Keratinocyte (primary cell): ENCODE measurements at regions not wholly inside any gene's neighbourhood (a gene's known extent, or its start where the extent isn't known, plus 50 kb on each side); places are given as distances from the start of the nearest gene placed in this dataset.

Experiments used
- DNase-seq: peaks from one replicate; pipeline ENCODE4 v3.0.0-alpha.2; 2011; ENCODE audit warnings: low read depth, missing footprints, low spot score
- FAIRE-seq: peaks from 2 replicates; lab custom pipeline; 2011; peaks lifted over from hg19 to GRCh38; lab: Jason Lieb, UNC
- H2AFZ ChIP-seq: 2 replicates; pipeline ENCODE4 v1.6.0; 2012; ENCODE audit warnings: low read length, control low read depth, inconsistent platforms; ENCODE audit not compliant: control insufficient read depth
- H3K27ac ChIP-seq: 2 replicates; pipeline ENCODE4 v1.5.1; 2011; ENCODE audit warnings: low read length; ENCODE audit not compliant: control insufficient read depth, insufficient read depth
- H3K27me3 ChIP-seq: 3 replicates; pipeline ENCODE4 v1.6.0; 2011; ENCODE audit warnings: low read length; ENCODE audit not compliant: control insufficient read depth, insufficient read depth; ENCODE audit errors: extremely low read depth
- H3K36me3 ChIP-seq, 2 experiments: 2 replicates in 1 of 2; 3 replicates in 1 of 2; pipeline ENCODE4 v1.5.1; 2011; ENCODE audit warnings: low read length in 2 of 2, mild to moderate bottlenecking in 1 of 2; ENCODE audit not compliant: control insufficient read depth in 2 of 2, insufficient read depth in 2 of 2; ENCODE audit errors: extremely low read depth in 1 of 2
- H3K4me1 ChIP-seq: 3 replicates; pipeline ENCODE4 v1.5.1; 2011; ENCODE audit warnings: low read length; ENCODE audit not compliant: control insufficient read depth, insufficient read depth; ENCODE audit errors: extremely low read depth
- H3K4me2 ChIP-seq: 3 replicates; pipeline ENCODE4 v1.6.0; 2011; ENCODE audit warnings: low read depth, low read length; ENCODE audit not compliant: control insufficient read depth, insufficient read depth; ENCODE audit errors: extremely low read depth
- H3K4me3 ChIP-seq, 3 experiments: fragments of 200-600 bp in 1 of 3; sonication (generic) in 1 of 3; 2 replicates in 2 of 3; 3 replicates in 1 of 3; pipeline ENCODE4 v1.5.1; 2011 to 2016; ENCODE audit warnings: low read length in 3 of 3, mild to moderate bottlenecking in 3 of 3, control low read depth in 2 of 3, inconsistent platforms in 1 of 3, low read depth in 1 of 3, mixed read lengths in 1 of 3, mixed run types in 1 of 3, moderate library complexity in 1 of 3; ENCODE audit not compliant: control insufficient read depth in 2 of 3, insufficient read depth in 2 of 3; ENCODE audit errors: extremely low read depth in 1 of 3
- H3K79me2 ChIP-seq: 2 replicates; pipeline ENCODE4 v1.6.0; 2012; ENCODE audit warnings: low read length; ENCODE audit not compliant: control insufficient read depth, insufficient read depth
- H3K9ac ChIP-seq: 3 replicates; pipeline ENCODE4 v1.6.0; 2011; ENCODE audit warnings: low read length; ENCODE audit not compliant: control insufficient read depth, insufficient read depth; ENCODE audit errors: extremely low read depth
- H3K9me1 ChIP-seq: 3 replicates; pipeline ENCODE4 v1.6.0; 2011; ENCODE audit warnings: low read length; ENCODE audit not compliant: control insufficient read depth, insufficient read depth; ENCODE audit errors: extremely low read depth
- H3K9me3 ChIP-seq: 2 replicates; pipeline ENCODE4 v1.5.1; 2012; ENCODE audit warnings: low read depth, low read length; ENCODE audit not compliant: control insufficient read depth
- H4K20me1 ChIP-seq: 3 replicates; pipeline ENCODE4 v1.6.0; 2011; ENCODE audit warnings: low read length; ENCODE audit not compliant: control insufficient read depth, insufficient read depth; ENCODE audit errors: extremely low read depth
- EZH2 ChIP-seq: IDR thresholded peaks from one replicate; pipeline ENCODE4 v1.6.1; 2012; ENCODE audit warnings: inconsistent platforms, mild to moderate bottlenecking, low read length, moderate library complexity
- dilution Hi-C: fragments of 300-500 bp; cut with MboI; formaldehyde crosslinking; loops from one replicate; pipeline ENCODE4 v1.7.0; 2020; ENCODE audit warnings: low sequenced_read_pairs; ENCODE audit not compliant: extremely low pct_ligation_motif_present
- TF ChIP-seq, protein P1 (sequence below), 3 experiments: IDR thresholded peaks in 1 of 3; conservative IDR thresholded peaks in 1 of 3; optimal IDR thresholded peaks in 1 of 3; 2 replicates in 2 of 3; 3 replicates in 1 of 3; pipeline versions ENCODE3 to v1.5.1; 2011; ENCODE audit warnings: low read length in 3 of 3, mild to moderate bottlenecking in 3 of 3, moderate library complexity in 2 of 3, control low read depth in 1 of 3, inconsistent platforms in 1 of 3; ENCODE audit not compliant: insufficient read depth in 2 of 3; ENCODE audit errors: extremely low read depth in 1 of 3

DNA sequence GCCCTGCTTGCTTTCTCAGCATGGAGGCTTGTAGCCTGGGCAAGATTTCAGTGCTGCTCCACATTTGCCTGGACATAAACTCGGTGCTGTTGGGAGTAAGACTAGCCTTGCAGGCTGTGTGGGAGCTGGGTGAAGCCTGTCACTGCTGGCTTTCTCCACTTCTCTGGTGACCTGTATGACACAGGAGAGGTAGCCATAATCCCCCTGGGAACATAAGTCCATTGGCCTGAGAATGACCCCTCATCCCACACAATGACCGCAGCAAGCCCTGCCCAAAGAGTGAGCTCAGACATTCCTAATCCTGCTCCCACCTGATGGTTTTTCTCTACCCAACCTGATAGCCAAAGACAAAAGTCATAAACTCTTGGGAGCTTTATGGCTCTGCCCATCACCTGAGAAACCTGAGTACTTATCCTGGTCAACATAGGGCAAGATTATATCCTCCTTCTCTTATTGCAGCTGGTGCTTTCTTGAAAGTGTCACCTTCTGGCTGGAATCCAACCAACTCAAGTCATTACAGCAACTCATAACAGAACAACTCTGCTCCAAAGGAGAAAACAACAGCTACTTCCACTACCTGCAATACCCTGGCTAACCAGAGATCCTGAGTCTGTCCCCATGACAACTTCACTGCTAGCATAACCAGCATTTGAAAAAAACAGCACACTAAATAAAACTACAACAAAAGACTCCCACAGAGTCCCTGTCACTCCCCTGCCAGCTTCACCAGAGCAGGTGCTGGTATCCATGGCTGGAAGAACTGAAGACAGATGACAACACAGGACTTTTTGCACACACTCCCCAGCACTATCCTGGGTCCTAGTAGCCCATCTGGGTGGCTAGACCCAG, 834.4 kb upstream of the DDX18 start:
- H3K36me3 ChIP-seq: no peaks in the 10 kb centered on the region
- no peak overlapping the region for H3K27ac ChIP-seq
- no peak overlapping the region for H2AFZ ChIP-seq
- TF ChIP-seq, protein P1, sequence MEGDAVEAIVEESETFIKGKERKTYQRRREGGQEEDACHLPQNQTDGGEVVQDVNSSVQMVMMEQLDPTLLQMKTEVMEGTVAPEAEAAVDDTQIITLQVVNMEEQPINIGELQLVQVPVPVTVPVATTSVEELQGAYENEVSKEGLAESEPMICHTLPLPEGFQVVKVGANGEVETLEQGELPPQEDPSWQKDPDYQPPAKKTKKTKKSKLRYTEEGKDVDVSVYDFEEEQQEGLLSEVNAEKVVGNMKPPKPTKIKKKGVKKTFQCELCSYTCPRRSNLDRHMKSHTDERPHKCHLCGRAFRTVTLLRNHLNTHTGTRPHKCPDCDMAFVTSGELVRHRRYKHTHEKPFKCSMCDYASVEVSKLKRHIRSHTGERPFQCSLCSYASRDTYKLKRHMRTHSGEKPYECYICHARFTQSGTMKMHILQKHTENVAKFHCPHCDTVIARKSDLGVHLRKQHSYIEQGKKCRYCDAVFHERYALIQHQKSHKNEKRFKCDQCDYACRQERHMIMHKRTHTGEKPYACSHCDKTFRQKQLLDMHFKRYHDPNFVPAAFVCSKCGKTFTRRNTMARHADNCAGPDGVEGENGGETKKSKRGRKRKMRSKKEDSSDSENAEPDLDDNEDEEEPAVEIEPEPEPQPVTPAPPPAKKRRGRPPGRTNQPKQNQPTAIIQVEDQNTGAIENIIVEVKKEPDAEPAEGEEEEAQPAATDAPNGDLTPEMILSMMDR (optimal IDR thresholded peaks at IDR 0.05 in 1 of 3, IDR thresholded peaks at IDR 0.05 in 1 of 3, conservative IDR thresholded peaks at IDR 0.05 in 1 of 3; ENCODE audit: extremely low read depth in 1 of 3, insufficient read depth in 2 of 3, low read length in 3 of 3): no peak
- no peak for TF ChIP-seq EZH2
- DNase-seq: no peak
- dilution Hi-C loops: no loop called here
- H3K4me1 ChIP-seq: no peaks in the 10 kb centered on the region
- no peak overlapping the region for H3K4me2 ChIP-seq
- H3K27me3 ChIP-seq: no peaks in the 10 kb centered on the region
- H4K20me1 ChIP-seq: no peaks in the 10 kb centered on the region
- H3K79me2 ChIP-seq: no peaks in the 10 kb centered on the region
- H3K9me1 ChIP-seq: no peaks in the 10 kb centered on the region
- no peak for FAIRE-seq
- no peaks in the 10 kb centered on the region for H3K9me3 ChIP-seq
- H3K4me3 ChIP-seq: no peak overlapping the region
- H3K9ac ChIP-seq: no peak overlapping the region

DNA sequence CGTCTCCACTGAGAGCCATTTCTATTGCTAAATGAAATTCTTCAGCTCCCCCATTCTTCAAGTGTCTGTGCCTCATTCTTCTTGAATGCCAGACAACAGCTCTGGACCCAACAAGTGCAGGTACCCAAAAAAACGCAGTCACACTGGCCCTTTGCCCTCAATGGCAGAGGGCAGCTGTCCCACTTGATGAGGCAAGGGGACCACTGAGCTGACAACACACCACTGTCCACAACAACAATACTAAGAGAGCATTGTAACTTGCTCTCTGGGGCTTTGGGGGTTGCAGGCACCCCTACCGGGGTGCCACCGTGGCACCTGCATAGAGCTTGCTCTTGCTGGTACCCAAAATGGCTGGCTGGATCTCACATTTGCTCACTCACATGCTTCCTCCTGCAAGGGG, 827.0 kb upstream of the DDX18 start:
- Histone ChIP-seq H3K9me3 (no peaks in the 10 kb centered on the region), H3K4me1 (no peaks in the 10 kb centered on the region), H3K9me1 (no peaks in the 10 kb centered on the region), H3K27me3 (no peaks in the 10 kb centered on the region), H3K4me2 (no peak overlapping the region), H3K36me3 (no peaks in the 10 kb centered on the region), H3K4me3 (no peak overlapping the region), H3K27ac (no peak overlapping the region), H3K79me2 (no peaks in the 10 kb centered on the region), H3K9ac (no peak overlapping the region), H4K20me1 (no peaks in the 10 kb centered on the region), H2AFZ (no peak overlapping the region)
- TF ChIP-seq, protein P1 (optimal IDR thresholded peaks at IDR 0.05 in 1 of 3, IDR thresholded peaks at IDR 0.05 in 1 of 3, conservative IDR thresholded peaks at IDR 0.05 in 1 of 3; ENCODE audit: extremely low read depth in 1 of 3, insufficient read depth in 2 of 3, low read length in 3 of 3): no peak
- TF ChIP-seq EZH2: no peak
- FAIRE-seq (no peak), DNase-seq (no peak)
- dilution Hi-C loops: no loop called here
